B cell (primary cell): ENCODE measurements at regions not wholly inside any gene's neighbourhood (a gene's known extent, or its start where the extent isn't known, plus 50 kb on each side); places are given as distances from the start of the nearest gene placed in this dataset.

Experiments used
- ATAC-seq: fragments of 200-7000 bp; cut with Tn5 transposase; one replicate; pipeline ENCODE4 v1.10.0; 2021; ENCODE audit warnings: low read depth, mild to moderate bottlenecking, moderate number of reproducible peaks, moderate library complexity
- CTCF ChIA-PET: fragments of 350-600 bp; sonication (Branson Sonifier 250); formaldehyde crosslinking; loops from one replicate; lab custom pipeline; 2021; ENCODE audit warnings: antibody characterized with exemption, inconsistent platforms; lab: Charles Lee
- POLR2A ChIA-PET: fragments of 350-600 bp; sonication (Branson Sonifier 250); formaldehyde crosslinking; loops from one replicate; lab custom pipeline; 2021; ENCODE audit warnings: antibody characterized with exemption; lab: Charles Lee
- DNase-seq: peaks from one replicate; pipeline ENCODE4 v3.0.0; 2013
- H2AFZ ChIP-seq: 2 replicates; pipeline ENCODE4 v1.6.1; 2012; ENCODE audit warnings: mild to moderate bottlenecking, low read depth, low read length; ENCODE audit not compliant: insufficient read depth, poor library complexity, severe bottlenecking
- H3K27ac ChIP-seq, 2 donors: 1 replicate in 1 of 2; 2 replicates in 1 of 2; pipeline ENCODE4 v1.5.1; 2012 to 2013; ENCODE audit warnings: low read length in 2 of 2, mild to moderate bottlenecking in 2 of 2, moderate library complexity in 1 of 2
- H3K27me3 ChIP-seq, 4 experiments: fragments of 200-600 bp in 1 of 4; sonication (generic) in 1 of 4; replicated peaks in 1 of 4; 1 replicate in 2 of 4; 2 replicates in 2 of 4; pipeline versions ENCODE4 v1.6.1 to v1.7.0; 2013 to 2016; ENCODE audit warnings: low read length in 3 of 4, mild to moderate bottlenecking in 2 of 4, mixed read lengths in 1 of 4, moderate library complexity in 1 of 4; ENCODE audit not compliant: insufficient read depth in 4 of 4, control insufficient read depth in 3 of 4; ENCODE audit errors: control extremely low read depth in 1 of 4
- H3K36me3 ChIP-seq, 2 experiments: replicated peaks in 1 of 2; 1 replicate in 1 of 2; 2 replicates in 1 of 2; pipeline versions ENCODE4 v1.6.1 to v1.7.1; 2013; ENCODE audit warnings: low read length in 1 of 2; ENCODE audit not compliant: insufficient read depth in 2 of 2, control insufficient read depth in 1 of 2; ENCODE audit errors: control extremely low read depth in 1 of 2, extremely low read depth in 1 of 2
- H3K4me1 ChIP-seq, 2 donors: fragments of 200-600 bp in 1 of 2; sonication (generic) in 1 of 2; 1 replicate in 1 of 2; 2 replicates in 1 of 2; pipeline versions ENCODE4 v1.5.1 to v1.6.1; 2013 to 2017; ENCODE audit warnings: low read length in 2 of 2; ENCODE audit not compliant: control insufficient read depth in 2 of 2, insufficient read depth in 2 of 2
- H3K4me2 ChIP-seq: replicated peaks from 2 replicates; pipeline ENCODE3; 2012; ENCODE audit warnings: mild to moderate bottlenecking, low read depth, low read length; ENCODE audit not compliant: poor library complexity, severe bottlenecking
- H3K4me3 ChIP-seq, 5 experiments: fragments of 200-600 bp in 1 of 5; sonication (generic) in 1 of 5; 1 replicate in 3 of 5; 2 replicates in 2 of 5; pipeline versions ENCODE4 v1.5.1 to v1.7.0; 2011 to 2016; ENCODE audit warnings: low read length in 4 of 5, mild to moderate bottlenecking in 4 of 5, low read depth in 2 of 5, control low read depth in 1 of 5, moderate library complexity in 1 of 5; ENCODE audit not compliant: insufficient read depth in 1 of 5; ENCODE audit errors: control extremely low read depth in 1 of 5, extremely low read depth in 1 of 5
- H3K79me2 ChIP-seq: fragments of 200-600 bp; sonication (generic); one replicate; pipeline ENCODE4 v1.6.0; 2016; ENCODE audit warnings: low read length; ENCODE audit not compliant: control insufficient read depth, insufficient read depth
- H3K9ac ChIP-seq: fragments of 200-600 bp; sonication (generic); 2 replicates; pipeline ENCODE4 v1.6.1; 2017; ENCODE audit warnings: mild to moderate bottlenecking, low read length, moderate library complexity
- H3K9me3 ChIP-seq, 3 donors: one replicate each; pipeline versions ENCODE4 v1.6.1 to v1.7.1; 2013; ENCODE audit warnings: low read length in 2 of 3; ENCODE audit not compliant: control insufficient read depth in 2 of 3, insufficient read depth in 1 of 3; ENCODE audit errors: control extremely low read depth in 1 of 3
- H4K20me1 ChIP-seq: 2 replicates; pipeline ENCODE4 v1.6.0; 2012; ENCODE audit warnings: mild to moderate bottlenecking, low read length; ENCODE audit not compliant: insufficient read depth, control insufficient read depth, poor library complexity, severe bottlenecking
- H3K27ac Mint-ChIP-seq: one replicate; pipeline ENCODE4 v1.8.0; 2021; ENCODE audit warnings: mixed read lengths
- H3K27me3 Mint-ChIP-seq: one replicate; pipeline ENCODE4 v1.8.0; 2021; ENCODE audit warnings: mixed read lengths
- H3K4me1 Mint-ChIP-seq: one replicate; pipeline ENCODE4 v1.8.0; 2021; ENCODE audit warnings: mixed read lengths
- H3K4me3 Mint-ChIP-seq: one replicate; pipeline ENCODE4 v1.8.0; 2021; ENCODE audit warnings: mixed read lengths
- H3K9me3 Mint-ChIP-seq: one replicate; pipeline ENCODE4 v1.8.0; 2022; ENCODE audit warnings: mixed read lengths; ENCODE audit not compliant: insufficient read depth
- EZH2 ChIP-seq: IDR thresholded peaks from 2 replicates; pipeline ENCODE4 v1.6.1; 2012; ENCODE audit warnings: borderline replicate concordance, low read depth, mild to moderate bottlenecking, moderate library complexity, low read length; ENCODE audit not compliant: insufficient read depth, poor library complexity, severe bottlenecking
- WGBS: methylation state at CpG from one replicate; pipeline ENCODE4 v1.1.5; 2013; ENCODE audit warnings: missing lambda C conversion rate; ENCODE audit not compliant: insufficient coverage; 5-methylcytosine and 5-hydroxymethylcytosine counted together
- intact Hi-C: fragments of 100-400 bp; cut with micrococcal nuclease; formaldehyde crosslinking; loops from one replicate; pipeline ENCODE4 v1.10.0; 2022
- TF ChIP-seq, protein P1 (sequence below): fragments of 200-600 bp; IDR thresholded peaks from one replicate; pipeline ENCODE4 v1.8.0; 2022; ENCODE audit warnings: antibody characterized with exemption, mild to moderate bottlenecking

- Mint-ChIP-seq H3K9me3 (peaks cover 3% of the 10 kb centered on the region), H3K4me1 (no peaks in the 10 kb centered on the region), H3K27me3 (peaks cover 49% of the 10 kb centered on the region), H3K27ac (no peak overlapping the region), H3K4me3 (no peak overlapping the region)
- no peaks in the 10 kb centered on the region for H3K79me2 ChIP-seq
- ATAC-seq (no peak), DNase-seq (no peak)
- H3K4me2 ChIP-seq = no peak overlapping the region
- no peaks in the 10 kb centered on the region for H3K4me1 ChIP-seq
- H2AFZ ChIP-seq = no peak overlapping the region
- no peaks in the 10 kb centered on the region for H4K20me1 ChIP-seq
- H3K9me3 ChIP-seq = no peaks in the 10 kb centered on the region
- peaks cover 0 to 8% (median 0%) of the 10 kb centered on the region in 4 experiments for H3K27me3 ChIP-seq
- TF ChIP-seq, protein P1, sequence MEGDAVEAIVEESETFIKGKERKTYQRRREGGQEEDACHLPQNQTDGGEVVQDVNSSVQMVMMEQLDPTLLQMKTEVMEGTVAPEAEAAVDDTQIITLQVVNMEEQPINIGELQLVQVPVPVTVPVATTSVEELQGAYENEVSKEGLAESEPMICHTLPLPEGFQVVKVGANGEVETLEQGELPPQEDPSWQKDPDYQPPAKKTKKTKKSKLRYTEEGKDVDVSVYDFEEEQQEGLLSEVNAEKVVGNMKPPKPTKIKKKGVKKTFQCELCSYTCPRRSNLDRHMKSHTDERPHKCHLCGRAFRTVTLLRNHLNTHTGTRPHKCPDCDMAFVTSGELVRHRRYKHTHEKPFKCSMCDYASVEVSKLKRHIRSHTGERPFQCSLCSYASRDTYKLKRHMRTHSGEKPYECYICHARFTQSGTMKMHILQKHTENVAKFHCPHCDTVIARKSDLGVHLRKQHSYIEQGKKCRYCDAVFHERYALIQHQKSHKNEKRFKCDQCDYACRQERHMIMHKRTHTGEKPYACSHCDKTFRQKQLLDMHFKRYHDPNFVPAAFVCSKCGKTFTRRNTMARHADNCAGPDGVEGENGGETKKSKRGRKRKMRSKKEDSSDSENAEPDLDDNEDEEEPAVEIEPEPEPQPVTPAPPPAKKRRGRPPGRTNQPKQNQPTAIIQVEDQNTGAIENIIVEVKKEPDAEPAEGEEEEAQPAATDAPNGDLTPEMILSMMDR = no peak
- ChIA-PET POLR2A (no interaction called here), CTCF (interaction anchor here (1.0 kb wide), 1 partner anchor 132 kb away, joined by 3 read pairs; no protein-coding TSS in a partner anchor)
- H3K4me3 ChIP-seq = no peak overlapping the region
- H3K36me3 ChIP-seq = no peaks in the 10 kb centered on the region
- no CpG with 5 or more reads among the region's 4 CpGs for WGBS
- H3K27ac ChIP-seq = no peak overlapping the region
- intact Hi-C loops = no loop called here
- H3K9ac ChIP-seq = no peak overlapping the region
Observed at GRCh38 chr20:50314678-50315335, 124.2 kb downstream of the CEBPB start.

DNA sequence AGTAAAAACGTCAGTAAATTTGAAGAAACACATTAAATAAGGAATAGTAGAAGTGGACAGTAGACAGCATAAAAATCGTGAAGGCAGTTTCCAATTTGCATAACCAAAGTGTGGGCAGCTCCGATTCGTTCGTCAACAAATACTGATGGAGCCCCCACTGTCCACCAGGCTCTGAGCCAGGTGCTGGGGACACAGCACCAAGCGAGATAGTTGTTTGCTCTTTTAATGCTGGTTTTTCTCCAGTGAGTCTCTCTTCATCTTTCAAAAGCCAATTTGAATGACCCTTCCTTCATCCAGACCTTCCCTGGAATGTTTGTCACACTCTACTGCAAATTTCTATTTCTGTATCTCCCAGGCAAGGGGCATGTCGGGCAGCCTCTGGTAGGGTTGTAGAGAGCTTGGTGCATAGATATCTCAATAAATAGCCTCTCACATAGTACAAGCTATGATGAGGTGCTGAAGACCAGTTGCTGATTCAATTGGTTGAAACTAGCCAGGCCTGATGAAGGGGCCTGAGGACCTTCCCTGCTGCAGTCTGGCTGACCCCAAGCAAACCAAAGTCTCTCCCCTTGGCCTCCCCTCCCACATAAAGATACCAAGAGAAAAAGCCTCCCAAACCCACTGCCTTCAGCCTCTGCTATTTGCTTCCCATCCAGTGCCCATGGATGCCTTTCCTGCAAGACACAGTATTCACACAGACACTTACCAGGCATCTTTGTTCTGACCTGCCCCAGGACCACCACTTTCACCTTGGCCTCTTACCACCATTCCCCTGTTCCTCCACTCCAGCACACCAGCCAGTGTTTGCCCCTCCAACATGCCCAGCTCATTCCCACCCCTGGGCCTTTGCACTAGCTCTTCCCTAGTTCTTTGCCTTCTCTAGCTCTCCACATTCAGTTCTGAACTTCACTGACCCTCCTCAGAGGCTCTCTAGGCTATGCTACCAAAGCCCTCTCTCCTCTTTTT, 125.2 kb downstream of the CEBPB start:
- Histone ChIP-seq H3K79me2 (no peaks in the 10 kb centered on the region), H3K27me3 (peaks cover 0 to 8% (median 0%) of the 10 kb centered on the region in 4 experiments), H3K4me1 (no peaks in the 10 kb centered on the region), H3K27ac (no peak overlapping the region), H3K9ac (no peak overlapping the region), H4K20me1 (no peaks in the 10 kb centered on the region), H2AFZ (no peak overlapping the region), H3K36me3 (no peaks in the 10 kb centered on the region), H3K4me2 (no peak overlapping the region), H3K4me3 (no peak overlapping the region), H3K9me3 (no peaks in the 10 kb centered on the region)
- intact Hi-C loops = no loop called here
- no peak overlapping the region for H3K27ac Mint-ChIP-seq
- peaks cover 48% of the 10 kb centered on the region for H3K27me3 Mint-ChIP-seq
- TF ChIP-seq, protein P1 = no peak
- TF ChIP-seq EZH2 = no peak
- DNase-seq (no peak), ATAC-seq (no peak)
- WGBS = 90% methylated on average over 5 of the region's 7 CpGs
- ChIA-PET POLR2A (no interaction called here), CTCF (interaction anchor here (1.0 kb wide), 1 partner anchor 133 kb away, joined by 3 read pairs; no protein-coding TSS in a partner anchor)
- H3K4me1 Mint-ChIP-seq = no peaks in the 10 kb centered on the region
- H3K4me3 Mint-ChIP-seq = no peak overlapping the region
- peaks cover 3% of the 10 kb centered on the region for H3K9me3 Mint-ChIP-seq
